H9 (cell line): ENCODE measurements at regions not wholly inside any gene's neighbourhood (a gene's known extent, or its start where the extent isn't known, plus 50 kb on each side); places are given as distances from the start of the nearest gene placed in this dataset.

Source experiments
- DNase-seq: peaks from one replicate; pipeline ENCODE4 v3.0.0-alpha.2; 2017
- H2AFZ ChIP-seq: one replicate; pipeline ENCODE4 v1.6.1; 2013; ENCODE audit warnings: mild to moderate bottlenecking, low read length, control low read depth, moderate library complexity
- H2AK5ac ChIP-seq: 2 replicates; pipeline ENCODE4 v1.6.1; 2013; ENCODE audit warnings: low read length, control low read depth, mixed read lengths; ENCODE audit not compliant: insufficient read length
- H2BK120ac ChIP-seq: one replicate; pipeline ENCODE4 v1.6.1; 2013; ENCODE audit warnings: low read depth, mild to moderate bottlenecking, low read length, control low read depth, inconsistent platforms; ENCODE audit not compliant: poor library complexity, severe bottlenecking
- H2BK12ac ChIP-seq: 2 replicates; pipeline ENCODE4 v1.6.1; 2013; ENCODE audit warnings: low read length, control low read depth, mixed read lengths, low read depth; ENCODE audit not compliant: insufficient read length
- H2BK15ac ChIP-seq: 2 replicates; pipeline ENCODE4 v1.6.1; 2013; ENCODE audit warnings: low read depth, low read length, control low read depth
- H2BK20ac ChIP-seq: one replicate; pipeline ENCODE4 v1.6.1; 2013; ENCODE audit warnings: low read depth, mild to moderate bottlenecking, low read length, control low read depth, inconsistent platforms; ENCODE audit not compliant: poor library complexity, severe bottlenecking
- H2BK5ac ChIP-seq: 2 replicates; pipeline ENCODE4 v1.6.1; 2013; ENCODE audit warnings: low read length, control low read depth, mixed read lengths; ENCODE audit not compliant: insufficient read length
- H3K14ac ChIP-seq: 2 replicates; pipeline ENCODE4 v1.6.1; 2013; ENCODE audit warnings: low read length, control low read depth; ENCODE audit not compliant: insufficient read depth
- H3K18ac ChIP-seq: 2 replicates; pipeline ENCODE4 v1.6.1; 2013; ENCODE audit warnings: low read depth, mild to moderate bottlenecking, mixed read lengths, low read length, control low read depth; ENCODE audit not compliant: insufficient read length
- H3K23ac ChIP-seq: 2 replicates; pipeline ENCODE4 v1.6.1; 2013; ENCODE audit warnings: low read length, control low read depth, mixed read lengths, low read depth; ENCODE audit not compliant: insufficient read length
- H3K23me2 ChIP-seq: 2 replicates; pipeline ENCODE4 v1.6.1; 2013; ENCODE audit warnings: low read depth, mild to moderate bottlenecking, mixed read lengths, low read length, control low read depth; ENCODE audit not compliant: insufficient read length, poor library complexity, severe bottlenecking
- H3K27ac ChIP-seq: 2 replicates; pipeline ENCODE4 v1.5.1; 2013; ENCODE audit warnings: low read length, control low read depth, mixed read lengths, low read depth; ENCODE audit not compliant: insufficient read length
- H3K27me3 ChIP-seq: 2 replicates; pipeline ENCODE4 v1.6.1; 2013; ENCODE audit warnings: low read length, control low read depth, inconsistent platforms; ENCODE audit not compliant: insufficient read depth
- H3K4ac ChIP-seq: 2 replicates; pipeline ENCODE4 v1.6.1; 2013; ENCODE audit warnings: low read depth, mild to moderate bottlenecking, control low read depth, inconsistent platforms, low read length, moderate library complexity
- H3K4me1 ChIP-seq: 2 replicates; pipeline ENCODE4 v1.6.1; 2013; ENCODE audit warnings: low read length, control low read depth, inconsistent platforms; ENCODE audit not compliant: insufficient read depth
- H3K4me2 ChIP-seq: 2 replicates; pipeline ENCODE4 v1.6.1; 2013; ENCODE audit warnings: low read length, control low read depth, mixed read lengths; ENCODE audit not compliant: insufficient read length, insufficient read depth
- H3K56ac ChIP-seq: 2 replicates; pipeline ENCODE4 v1.6.1; 2013; ENCODE audit warnings: low read depth, mild to moderate bottlenecking, mixed read lengths, low read length, control low read depth; ENCODE audit not compliant: insufficient read length
- H3K79me1 ChIP-seq: 2 replicates; pipeline ENCODE4 v1.6.1; 2013; ENCODE audit warnings: low read depth, mild to moderate bottlenecking, moderate library complexity, low read length, control low read depth, inconsistent platforms; ENCODE audit not compliant: insufficient read depth, poor library complexity, severe bottlenecking
- H3K79me2 ChIP-seq: 2 replicates; pipeline ENCODE4 v1.6.1; 2013; ENCODE audit warnings: low read length, control low read depth, inconsistent platforms; ENCODE audit not compliant: insufficient read depth
- H3K9ac ChIP-seq: 2 replicates; pipeline ENCODE4 v1.6.1; 2013; ENCODE audit warnings: low read length, control low read depth, mixed read lengths; ENCODE audit not compliant: insufficient read length; ENCODE audit errors: extremely low read depth
- H3K9me3 ChIP-seq: one replicate; pipeline ENCODE4 v1.6.1; 2013; ENCODE audit warnings: low read depth, low read length, inconsistent platforms; ENCODE audit not compliant: control insufficient read depth
- H3T11ph ChIP-seq: one replicate; pipeline ENCODE4 v1.6.1; 2013; ENCODE audit warnings: mild to moderate bottlenecking, low read length, control low read depth, inconsistent platforms
- H4K20me1 ChIP-seq: one replicate; pipeline ENCODE4 v1.6.1; 2013; ENCODE audit not compliant: control insufficient read depth, insufficient read length, insufficient read depth
- H4K5ac ChIP-seq: 2 replicates; pipeline ENCODE4 v1.6.1; 2013; ENCODE audit warnings: low read depth, mild to moderate bottlenecking, mixed read lengths, low read length, control low read depth; ENCODE audit not compliant: insufficient read length
- H4K8ac ChIP-seq: replicated peaks from 2 replicates; pipeline ENCODE4 v1.6.1; 2013; ENCODE audit warnings: low read length, control low read depth, mixed read lengths, low read depth; ENCODE audit not compliant: insufficient read length
- H4K91ac ChIP-seq: 2 replicates; pipeline ENCODE4 v1.6.1; 2013; ENCODE audit warnings: low read depth, mild to moderate bottlenecking, moderate library complexity, mixed read lengths, low read length, control low read depth; ENCODE audit not compliant: insufficient read length
- H3K27ac Mint-ChIP-seq, 3 experiments: 2 replicates in 2 of 3; 3 replicates in 1 of 3; pipeline ENCODE4 v1.8.0; 2020 to 2021; ENCODE audit warnings: mixed read lengths in 3 of 3, mild to moderate bottlenecking in 1 of 3, moderate library complexity in 1 of 3
- H3K27me3 Mint-ChIP-seq: 2 replicates; pipeline ENCODE4 v1.8.0; 2021; ENCODE audit warnings: low read depth, mild to moderate bottlenecking, moderate library complexity, mixed read lengths
- H3K36me3 Mint-ChIP-seq, 3 experiments: 2 replicates in 2 of 3; 3 replicates in 1 of 3; pipeline ENCODE4 v1.8.0; 2020 to 2021; ENCODE audit warnings: low read depth in 3 of 3, mixed read lengths in 3 of 3; ENCODE audit not compliant: insufficient read depth in 1 of 3
- H3K4me1 Mint-ChIP-seq, 2 experiments: 2 replicates each; pipeline ENCODE4 v1.8.0; 2020; ENCODE audit warnings: mixed read lengths in 2 of 2
- H3K4me3 Mint-ChIP-seq, 2 experiments: 2 replicates in 1 of 2; 3 replicates in 1 of 2; pipeline ENCODE4 v1.8.0; 2020 to 2021; ENCODE audit warnings: mild to moderate bottlenecking in 2 of 2, mixed read lengths in 2 of 2, moderate library complexity in 1 of 2
- H3K9me3 Mint-ChIP-seq, 2 experiments: 2 replicates in 1 of 2; 3 replicates in 1 of 2; pipeline ENCODE4 v1.8.0; 2020; ENCODE audit warnings: mild to moderate bottlenecking in 2 of 2, mixed read lengths in 2 of 2, moderate library complexity in 1 of 2
- CTCF ChIP-seq: fragments of 200-600 bp; sonication (generic); conservative IDR thresholded peaks from 3 replicates; pipeline ENCODE4 v1.8.0; 2021; ENCODE audit warnings: antibody characterized with exemption, mild to moderate bottlenecking
- WGBS: extraction: QIAGEN DNeasy Blood & Tissue Kit; methylation state at CpG from one replicate; pipeline ENCODE4 v1.1.7; 2013; ENCODE audit warnings: missing lambda C conversion rate, low lambda C conversion rate, mixed read lengths; ENCODE audit not compliant: insufficient read length; ENCODE audit errors: extremely low coverage; 5-methylcytosine and 5-hydroxymethylcytosine counted together

DNA sequence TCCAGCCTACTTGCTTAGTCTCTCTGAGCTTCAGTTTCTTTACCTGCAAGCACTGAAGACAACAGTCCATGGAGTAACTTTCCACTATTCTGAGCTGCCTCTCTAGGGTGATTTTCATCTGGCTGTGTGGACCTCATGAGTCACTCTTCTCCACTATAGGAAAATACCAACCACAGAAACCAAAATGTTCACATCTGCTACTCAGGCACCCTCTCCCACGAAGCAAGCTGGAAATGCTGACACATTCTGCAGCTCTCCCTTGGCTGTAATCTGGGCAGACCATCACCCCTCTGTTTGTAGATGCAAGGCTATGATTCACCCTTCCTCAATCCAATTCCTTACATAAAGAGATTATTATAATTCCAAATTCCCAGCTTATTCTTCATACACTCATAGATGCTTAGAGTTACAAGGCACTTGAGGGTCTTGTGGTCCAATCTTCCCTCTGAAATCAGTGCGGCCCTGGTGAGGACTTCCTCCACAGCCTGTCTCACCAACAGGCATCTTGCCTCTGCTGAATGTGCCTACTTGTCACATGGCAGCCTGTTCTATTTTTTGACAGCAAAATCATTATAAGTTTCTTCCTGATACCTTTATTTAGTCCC, 97.0 kb upstream of the LNX1 start:
- Histone ChIP-seq H3K4ac (no peak overlapping the region), H3K18ac (no peak overlapping the region), H3K27me3 (no peaks in the 10 kb centered on the region), H3T11ph (no peak overlapping the region), H3K23me2 (no peaks in the 10 kb centered on the region), H2BK5ac (no peak overlapping the region), H3K14ac (no peak overlapping the region), H2BK12ac (no peak overlapping the region), H3K9ac (no peak overlapping the region), H3K27ac (no peak overlapping the region), H4K5ac (no peak overlapping the region), H3K9me3 (no peaks in the 10 kb centered on the region), H3K79me1 (no peaks in the 10 kb centered on the region), H4K20me1 (no peaks in the 10 kb centered on the region), H3K56ac (no peak overlapping the region), H3K79me2 (no peaks in the 10 kb centered on the region), H2BK15ac (no peak overlapping the region), H3K23ac (no peak overlapping the region), H2BK20ac (no peak overlapping the region), H4K91ac (no peak overlapping the region), H2BK120ac (no peak overlapping the region), H4K8ac (no peak overlapping the region), H3K4me1 (no peaks in the 10 kb centered on the region), H2AFZ (no peak overlapping the region), H2AK5ac (no peak overlapping the region), H3K4me2 (no peak overlapping the region)
- TF ChIP-seq CTCF, result no peak
- H3K4me1 Mint-ChIP-seq, result no peaks in the 10 kb centered on the region
- H3K36me3 Mint-ChIP-seq, result no peaks in the 10 kb centered on the region
- peaks cover 35% of the 10 kb centered on the region for H3K27me3 Mint-ChIP-seq
- no peaks in the 10 kb centered on the region for H3K9me3 Mint-ChIP-seq
- no CpG with 5 or more reads among the region's 2 CpGs for WGBS
- no peak overlapping the region for H3K27ac Mint-ChIP-seq
- no peak for DNase-seq
- no peak overlapping the region for H3K4me3 Mint-ChIP-seq
